ENCODE measurements at regions not wholly inside any gene's neighbourhood (a gene's known extent, or its start where the extent isn't known, plus 50 kb on each side); places are given as distances from the start of the nearest gene placed in this dataset.
A peak's percentile ranks its signal among the peaks of the same experiment; 100 is the strongest.

GRCh38 chr12:107844312-107844921, 69.9 kb downstream of the ASCL4 start:
- no peak for TF ChIP-seq CTCF (IDR thresholded peaks at IDR 0.05)
- peaks cover 0 to 12% (median 0%) of the 10 kb centered on the region in 3 donors for H3K9me3 ChIP-seq (ENCODE audit: control extremely low read depth in 1 of 3, control insufficient read depth in 2 of 3, insufficient read depth in 1 of 3, low read length in 2 of 3)
- no peak overlapping the region for H3K9ac ChIP-seq (ENCODE audit: low read length)
- H2AFZ ChIP-seq (ENCODE audit: insufficient read depth, low read depth, low read length, poor library complexity, severe bottlenecking), result peak overlapping the region; percentile 5
- H3K4me3 ChIP-seq (ENCODE audit: control extremely low read depth in 1 of 5, extremely low read depth in 1 of 5, insufficient read depth in 1 of 5, low read depth in 2 of 5, low read length in 4 of 5), result no peak overlapping the region
- DNase-seq (peak; percentile 22), ATAC-seq (ENCODE audit: low read depth) (no peak)
- H3K27me3 ChIP-seq (replicated peaks in 1 of 4; ENCODE audit: control extremely low read depth in 1 of 4, control insufficient read depth in 3 of 4, insufficient read depth in 4 of 4, low read length in 3 of 4), result peaks cover 0 to 53% (median 31%) of the 10 kb centered on the region in 4 experiments
- Mint-ChIP-seq H3K27ac (no peak overlapping the region), H3K4me3 (peak overlapping the region; percentile 79), H3K27me3 (peaks cover 51% of the 10 kb centered on the region), H3K4me1 (peaks cover 11% of the 10 kb centered on the region), H3K9me3 (ENCODE audit: insufficient read depth) (no peaks in the 10 kb centered on the region)
- POLR2A ChIA-PET, result no interaction called here
- intact Hi-C loops (cut with micrococcal nuclease), result no loop called here
- no peaks in the 10 kb centered on the region for H3K79me2 ChIP-seq (ENCODE audit: control insufficient read depth, insufficient read depth, low read length)
- H4K20me1 ChIP-seq (ENCODE audit: control insufficient read depth, insufficient read depth, low read length, poor library complexity, severe bottlenecking), result no peaks in the 10 kb centered on the region
- WGBS (ENCODE audit: insufficient coverage), result 9% methylated on average over 54 of the region's 54 CpGs
- CTCF ChIA-PET, result no interaction called here
- H3K36me3 ChIP-seq (replicated peaks in 1 of 2; ENCODE audit: control extremely low read depth in 1 of 2, control insufficient read depth in 1 of 2, extremely low read depth in 1 of 2, insufficient read depth in 2 of 2, low read length in 1 of 2), result no peaks in the 10 kb centered on the region
- H3K4me2 ChIP-seq (replicated peaks; ENCODE audit: low read depth, low read length, poor library complexity, severe bottlenecking), result peak overlapping the region; percentile 64
- peaks cover 16 to 19% of the 10 kb centered on the region in 2 donors for H3K4me1 ChIP-seq (ENCODE audit: control insufficient read depth in 2 of 2, insufficient read depth in 2 of 2, low read length in 2 of 2)
- no peak overlapping the region for H3K27ac ChIP-seq (ENCODE audit: low read length in 2 of 2)

- intact Hi-C loops (cut with micrococcal nuclease), result no loop called here
- no peak for ATAC-seq (ENCODE audit: low read depth)
- WGBS (ENCODE audit: insufficient coverage), result 33% methylated on average over 51 of the region's 51 CpGs
- peaks cover 0 to 12% (median 0%) of the 10 kb centered on the region in 3 donors for H3K9me3 ChIP-seq (ENCODE audit: control extremely low read depth in 1 of 3, control insufficient read depth in 2 of 3, insufficient read depth in 1 of 3, low read length in 2 of 3)
- ChIA-PET POLR2A (no interaction called here), CTCF (no interaction called here)
- no peak for TF ChIP-seq EZH2 (IDR thresholded peaks at IDR 0.05; ENCODE audit: borderline replicate concordance, insufficient read depth, low read depth, low read length, poor library complexity, severe bottlenecking)
- no peak for TF ChIP-seq CTCF (IDR thresholded peaks at IDR 0.05)
- H3K4me1 ChIP-seq (ENCODE audit: control insufficient read depth in 2 of 2, insufficient read depth in 2 of 2, low read length in 2 of 2), result peaks cover 16 to 19% of the 10 kb centered on the region in 2 donors
- no peaks in the 10 kb centered on the region for H3K79me2 ChIP-seq (ENCODE audit: control insufficient read depth, insufficient read depth, low read length)
- H3K4me3 ChIP-seq (ENCODE audit: control extremely low read depth in 1 of 5, extremely low read depth in 1 of 5, insufficient read depth in 1 of 5, low read depth in 2 of 5, low read length in 4 of 5), result no peak overlapping the region
- H3K4me2 ChIP-seq (replicated peaks; ENCODE audit: low read depth, low read length, poor library complexity, severe bottlenecking), result no peak overlapping the region
- no peak overlapping the region for H3K27ac ChIP-seq (ENCODE audit: low read length in 2 of 2)
- no peak for DNase-seq
- H3K27ac Mint-ChIP-seq, result no peak overlapping the region
- no peaks in the 10 kb centered on the region for H3K36me3 ChIP-seq (replicated peaks in 1 of 2; ENCODE audit: control extremely low read depth in 1 of 2, control insufficient read depth in 1 of 2, extremely low read depth in 1 of 2, insufficient read depth in 2 of 2, low read length in 1 of 2)
- peaks cover 9% of the 10 kb centered on the region for H3K4me1 Mint-ChIP-seq
- peaks cover 0 to 56% (median 29%) of the 10 kb centered on the region in 4 experiments for H3K27me3 ChIP-seq (replicated peaks in 1 of 4; ENCODE audit: control extremely low read depth in 1 of 4, control insufficient read depth in 3 of 4, insufficient read depth in 4 of 4, low read length in 3 of 4)
- no peaks in the 10 kb centered on the region for H4K20me1 ChIP-seq (ENCODE audit: control insufficient read depth, insufficient read depth, low read length, poor library complexity, severe bottlenecking)
- H3K27me3 Mint-ChIP-seq, result peaks cover 53% of the 10 kb centered on the region
- H3K9ac ChIP-seq (ENCODE audit: low read length), result no peak overlapping the region
- no peak overlapping the region for H2AFZ ChIP-seq (ENCODE audit: insufficient read depth, low read depth, low read length, poor library complexity, severe bottlenecking)
- H3K4me3 Mint-ChIP-seq, result no peak overlapping the region
- H3K9me3 Mint-ChIP-seq (ENCODE audit: insufficient read depth), result no peaks in the 10 kb centered on the region
Observed at GRCh38 chr12:107845226-107845979, 70.9 kb downstream of the ASCL4 start.
